SK-N-SH (cell line): ENCODE measurements at regions not wholly inside any gene's neighbourhood (a gene's known extent, or its start where the extent isn't known, plus 50 kb on each side); places are given as distances from the start of the nearest gene placed in this dataset.

Source experiments
- CTCF ChIA-PET: fragments of 300-600, 350-600 bp; formaldehyde crosslinking; extraction: SDS; loops from one replicate; lab custom pipeline; 2021; lab: Yijun Ruan, JAX
- POLR2A ChIA-PET: fragments of 350-600 bp; sonication (Branson Sonifier 250); formaldehyde crosslinking; extraction: SDS; loops from one replicate; lab custom pipeline; 2020; ENCODE audit warnings: antibody characterized with exemption, inconsistent platforms; lab: Yijun Ruan, JAX
- DNase-seq: peaks from one replicate; pipeline ENCODE4 v3.0.0; 2012
- H2AFZ ChIP-seq: fragments of 200-600 bp; sonication (generic); 2 replicates; pipeline ENCODE4 v1.8.1; 2016; ENCODE audit warnings: antibody characterized with exemption, mild to moderate bottlenecking, low read depth
- H3F3A ChIP-seq: fragments of 200-600 bp; sonication (generic); replicated peaks from 2 replicates; pipeline ENCODE3; 2016; ENCODE audit warnings: antibody characterized with exemption, mild to moderate bottlenecking; ENCODE audit not compliant: insufficient read depth
- H3K27ac ChIP-seq, 2 experiments: fragments of 200-500 bp in 1 of 2; fragments of 200-600 bp in 1 of 2; sonication (Bioruptor generic) in 1 of 2; sonication (generic), shearing (Covaris generic) in 1 of 2; 2 replicates each; pipeline versions ENCODE4 v1.5.1 to v1.6.1; 2014 to 2016; ENCODE audit warnings: low read depth in 2 of 2, inconsistent platforms in 1 of 2, low read length in 1 of 2, mild to moderate bottlenecking in 1 of 2, mixed read lengths in 1 of 2
- H3K27me3 ChIP-seq: fragments of 200-600 bp; sonication (generic), shearing (Covaris generic); 2 replicates; pipeline ENCODE4 v1.6.1; 2016; ENCODE audit warnings: mixed run types; ENCODE audit not compliant: insufficient read depth
- H3K36me3 ChIP-seq, 2 experiments: fragments of 200-500 bp in 1 of 2; fragments of 200-600 bp in 1 of 2; sonication (Bioruptor generic) in 1 of 2; sonication (generic) in 1 of 2; replicated peaks in 1 of 2; 2 replicates each; pipeline versions ENCODE3 to v1.5.1; 2014 to 2016; ENCODE audit warnings: low read length in 1 of 2, mild to moderate bottlenecking in 1 of 2; ENCODE audit not compliant: insufficient read depth in 2 of 2, control insufficient read depth in 1 of 2
- H3K4me1 ChIP-seq, 2 experiments: fragments of 200-500 bp in 1 of 2; fragments of 200-600 bp in 1 of 2; sonication (Bioruptor generic) in 1 of 2; sonication (generic), shearing (Covaris generic) in 1 of 2; 2 replicates each; pipeline versions ENCODE4 v1.5.1 to v1.6.1; 2014 to 2016; ENCODE audit warnings: low read depth in 1 of 2, low read length in 1 of 2, mixed run types in 1 of 2; ENCODE audit not compliant: insufficient read depth in 2 of 2, control insufficient read depth in 1 of 2
- H3K4me2 ChIP-seq: fragments of 200-600 bp; sonication (generic), shearing (Covaris generic); 2 replicates; pipeline ENCODE4 v1.6.1; 2017; ENCODE audit warnings: mixed run types
- H3K4me3 ChIP-seq, 2 experiments: fragments of 200-500 bp in 1 of 2; fragments of 200-600 bp in 1 of 2; sonication (Bioruptor generic) in 1 of 2; sonication (generic), shearing (Covaris generic) in 1 of 2; 2 replicates each; pipeline versions ENCODE4 v1.5.1 to v1.8.1; 2014 to 2016; ENCODE audit warnings: low read depth in 2 of 2, inconsistent platforms in 1 of 2, low read length in 1 of 2, mild to moderate bottlenecking in 1 of 2, mixed read lengths in 1 of 2, moderate library complexity in 1 of 2
- H3K79me2 ChIP-seq: fragments of 200-600 bp; sonication (generic); 2 replicates; pipeline ENCODE4 v1.8.1; 2017; ENCODE audit warnings: mild to moderate bottlenecking; ENCODE audit not compliant: insufficient read depth
- H3K9ac ChIP-seq: fragments of 200-600 bp; sonication (generic); 2 replicates; pipeline ENCODE4 v1.6.1; 2017; ENCODE audit warnings: mixed run types
- H3K9me2 ChIP-seq: fragments of 200-600 bp; sonication (generic); 2 replicates; pipeline ENCODE4 v1.6.1; 2017; ENCODE audit warnings: mixed run types
- H3K9me3 ChIP-seq: fragments of 200-600 bp; sonication (generic); 2 replicates; pipeline ENCODE4 v1.6.1; 2017; ENCODE audit warnings: mixed run types, mild to moderate bottlenecking, moderate library complexity
- H4K20me1 ChIP-seq: fragments of 200-600 bp; sonication (generic); 2 replicates; pipeline ENCODE4 v1.6.1; 2017; ENCODE audit warnings: mild to moderate bottlenecking, mixed run types; ENCODE audit not compliant: insufficient read depth
- FOXJ3 ChIP-seq: sonication (generic); formaldehyde crosslinking; IDR thresholded peaks from 2 replicates; pipeline ENCODE4 v1.5.1; 2020; ENCODE audit warnings: mild to moderate bottlenecking, missing genetic modification reagents
- IRF3 ChIP-seq: fragments of 150-350 bp; IDR thresholded peaks from 2 replicates; pipeline ENCODE4 v1.6.1; 2016; ENCODE audit warnings: mild to moderate bottlenecking, low read depth, low read length
- JUND ChIP-seq: IDR thresholded peaks from 2 replicates; pipeline ENCODE4 v1.4.0; 2012
- MEF2A ChIP-seq: IDR thresholded peaks from 2 replicates; pipeline ENCODE4 v1.4.0; 2012; ENCODE audit warnings: low read depth, borderline replicate concordance
- PBX3 ChIP-seq: IDR thresholded peaks from 2 replicates; pipeline ENCODE4; 2012
- RFX5 ChIP-seq: IDR thresholded peaks from 2 replicates; pipeline ENCODE4 v1.6.1; 2012; ENCODE audit warnings: mild to moderate bottlenecking, improper control_type of control experiment, low read length
- RXRA ChIP-seq: IDR thresholded peaks from 2 replicates; pipeline ENCODE4 v1.4.0; 2012; ENCODE audit warnings: low read depth, mild to moderate bottlenecking, borderline replicate concordance
- SIN3A ChIP-seq: IDR thresholded peaks from 2 replicates; pipeline ENCODE4 v1.6.1; 2012; ENCODE audit warnings: low read depth, mild to moderate bottlenecking, low read length, moderate library complexity, borderline replicate concordance
- SMC3 ChIP-seq: IDR thresholded peaks from 2 replicates; pipeline ENCODE4 v1.6.1; 2012; ENCODE audit warnings: low read depth, low read length, improper control_type of control experiment
- TEAD4 ChIP-seq: IDR thresholded peaks from 2 replicates; pipeline ENCODE4 v1.4.0; 2012; ENCODE audit warnings: mild to moderate bottlenecking, borderline replicate concordance; ENCODE audit not compliant: insufficient read depth
- USF2 ChIP-seq: fragments of 150-350 bp; IDR thresholded peaks from 2 replicates; pipeline ENCODE4 v1.6.1; 2017; ENCODE audit warnings: antibody characterized with exemption, low read length, low read depth, borderline replicate concordance
- WGBS: methylation state at CpG from one replicate; pipeline ENCODE4 v1.1.6; 2017; ENCODE audit warnings: low lambda C conversion rate; 5-methylcytosine and 5-hydroxymethylcytosine counted together
- TF ChIP-seq, protein P1 (sequence below): IDR thresholded peaks from 2 replicates; pipeline ENCODE4 v1.4.0; 2012; ENCODE audit warnings: low read depth, borderline replicate concordance
- TF ChIP-seq, protein P2 (sequence below): fragments of 200-600 bp; sonication (generic); IDR thresholded peaks from 2 replicates; pipeline ENCODE4 v1.6.1; 2017; ENCODE audit warnings: antibody characterized with exemption, mild to moderate bottlenecking, moderate library complexity

- Histone ChIP-seq H3K4me1 (no peaks in the 10 kb centered on the region), H3K79me2 (no peaks in the 10 kb centered on the region), H4K20me1 (no peaks in the 10 kb centered on the region), H3K27me3 (no peaks in the 10 kb centered on the region), H3K9me3 (no peaks in the 10 kb centered on the region), H3K4me3 (no peak overlapping the region), H3K9ac (no peak overlapping the region), H3K27ac (no peak overlapping the region), H2AFZ (no peak overlapping the region), H3K36me3 (no peaks in the 10 kb centered on the region), H3K4me2 (no peak overlapping the region), H3K9me2 (no peaks in the 10 kb centered on the region), H3F3A (peaks cover 3% of the 10 kb centered on the region)
- TF ChIP-seq, protein P1, sequence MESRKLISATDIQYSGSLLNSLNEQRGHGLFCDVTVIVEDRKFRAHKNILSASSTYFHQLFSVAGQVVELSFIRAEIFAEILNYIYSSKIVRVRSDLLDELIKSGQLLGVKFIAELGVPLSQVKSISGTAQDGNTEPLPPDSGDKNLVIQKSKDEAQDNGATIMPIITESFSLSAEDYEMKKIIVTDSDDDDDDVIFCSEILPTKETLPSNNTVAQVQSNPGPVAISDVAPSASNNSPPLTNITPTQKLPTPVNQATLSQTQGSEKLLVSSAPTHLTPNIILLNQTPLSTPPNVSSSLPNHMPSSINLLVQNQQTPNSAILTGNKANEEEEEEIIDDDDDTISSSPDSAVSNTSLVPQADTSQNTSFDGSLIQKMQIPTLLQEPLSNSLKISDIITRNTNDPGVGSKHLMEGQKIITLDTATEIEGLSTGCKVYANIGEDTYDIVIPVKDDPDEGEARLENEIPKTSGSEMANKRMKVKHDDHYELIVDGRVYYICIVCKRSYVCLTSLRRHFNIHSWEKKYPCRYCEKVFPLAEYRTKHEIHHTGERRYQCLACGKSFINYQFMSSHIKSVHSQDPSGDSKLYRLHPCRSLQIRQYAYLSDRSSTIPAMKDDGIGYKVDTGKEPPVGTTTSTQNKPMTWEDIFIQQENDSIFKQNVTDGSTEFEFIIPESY, result no peak
- TF ChIP-seq SIN3A (no peak), IRF3 (no peak), PBX3 (no peak), TEAD4 (no peak), MEF2A (no peak), USF2 (no peak), JUND (no peak), RFX5 (no peak), SMC3 (no peak), RXRA (no peak), FOXJ3 (CRISPR knock-in tag) (no peak)
- TF ChIP-seq, protein P2, sequence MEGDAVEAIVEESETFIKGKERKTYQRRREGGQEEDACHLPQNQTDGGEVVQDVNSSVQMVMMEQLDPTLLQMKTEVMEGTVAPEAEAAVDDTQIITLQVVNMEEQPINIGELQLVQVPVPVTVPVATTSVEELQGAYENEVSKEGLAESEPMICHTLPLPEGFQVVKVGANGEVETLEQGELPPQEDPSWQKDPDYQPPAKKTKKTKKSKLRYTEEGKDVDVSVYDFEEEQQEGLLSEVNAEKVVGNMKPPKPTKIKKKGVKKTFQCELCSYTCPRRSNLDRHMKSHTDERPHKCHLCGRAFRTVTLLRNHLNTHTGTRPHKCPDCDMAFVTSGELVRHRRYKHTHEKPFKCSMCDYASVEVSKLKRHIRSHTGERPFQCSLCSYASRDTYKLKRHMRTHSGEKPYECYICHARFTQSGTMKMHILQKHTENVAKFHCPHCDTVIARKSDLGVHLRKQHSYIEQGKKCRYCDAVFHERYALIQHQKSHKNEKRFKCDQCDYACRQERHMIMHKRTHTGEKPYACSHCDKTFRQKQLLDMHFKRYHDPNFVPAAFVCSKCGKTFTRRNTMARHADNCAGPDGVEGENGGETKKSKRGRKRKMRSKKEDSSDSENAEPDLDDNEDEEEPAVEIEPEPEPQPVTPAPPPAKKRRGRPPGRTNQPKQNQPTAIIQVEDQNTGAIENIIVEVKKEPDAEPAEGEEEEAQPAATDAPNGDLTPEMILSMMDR, result no peak
- ChIA-PET CTCF (interaction anchor here (0.6 kb wide), 1 partner anchor 631 kb away, joined by 3 read pairs; no protein-coding TSS in a partner anchor), POLR2A (no interaction called here)
- WGBS, result 75% methylated on average over 13 of the region's 14 CpGs
- DNase-seq, result no peak
Observed at GRCh38 chr7:445563-446288, 73.9 kb downstream of the PDGFA start.
